ENCODE measurements at regions not wholly inside any gene's neighbourhood (a gene's known extent, or its start where the extent isn't known, plus 50 kb on each side); places are given as distances from the start of the nearest gene placed in this dataset.

DNA sequence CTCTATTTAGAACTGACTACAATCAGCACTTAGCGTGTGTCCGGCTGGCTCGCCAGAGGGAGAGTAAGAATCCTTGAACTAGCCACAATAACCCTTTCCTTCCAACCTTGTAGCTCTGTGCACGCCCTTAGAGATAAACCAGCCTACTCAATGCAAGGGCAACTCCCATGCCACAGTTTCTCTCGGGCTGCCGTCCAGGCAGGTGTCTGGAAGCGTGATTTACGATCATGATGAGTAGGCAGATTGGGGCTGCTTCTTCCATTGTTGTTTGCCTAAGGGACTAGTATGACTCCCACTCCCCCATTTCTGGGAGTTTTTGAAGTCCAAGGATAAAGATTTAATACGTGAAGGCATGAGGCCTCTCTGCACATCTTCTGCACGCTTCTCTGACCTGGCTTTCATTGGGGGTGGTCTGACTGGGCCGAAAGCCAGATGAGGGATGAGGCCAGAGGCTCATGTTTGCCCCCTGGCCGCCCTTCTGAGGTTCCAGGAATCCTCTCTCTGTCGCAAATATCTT is 134.0 kb upstream of the MYO10 start:
- Histone ChIP-seq H3K27me3 (replicated peaks in 1 of 4; ENCODE audit: control insufficient read depth in 3 of 4, extremely low read depth in 1 of 4, insufficient read depth in 3 of 4, low read length in 3 of 4) (no peaks in the 10 kb centered on the region), H3K14ac (ENCODE audit: insufficient read length) (no peak overlapping the region), H3K23me2 (ENCODE audit: low read depth, low read length) (no peaks in the 10 kb centered on the region), H2AFZ (ENCODE audit: low read length) (no peak overlapping the region), H4K91ac (replicated peaks; ENCODE audit: insufficient read length, low read length) (no peak overlapping the region), H3K79me1 (ENCODE audit: low read depth, low read length) (no peaks in the 10 kb centered on the region), H4K8ac (ENCODE audit: extremely low read depth, insufficient read depth, low read length) (no peak overlapping the region), H2BK120ac (replicated peaks; ENCODE audit: low read depth, low read length) (no peak overlapping the region), H3K4me2 (ENCODE audit: insufficient read depth in 1 of 2, low read depth in 2 of 2, low read length in 2 of 2) (no peak overlapping the region), H4K5ac (ENCODE audit: insufficient read length, low read depth, low read length) (no peak overlapping the region), H2BK5ac (ENCODE audit: low read depth, low read length) (no peak overlapping the region), H3K4me1 (replicated peaks in 1 of 4; ENCODE audit: control insufficient read depth in 3 of 4, insufficient read depth in 4 of 4, low read length in 3 of 4) (no peaks in the 10 kb centered on the region; a peak in 1 of 7 replicates), H3K4ac (replicated peaks; ENCODE audit: insufficient read length, low read depth, low read length) (no peak overlapping the region), H2BK12ac (ENCODE audit: low read depth, low read length) (no peak overlapping the region), H3K23ac (ENCODE audit: insufficient read length) (no peak overlapping the region), H2AK5ac (ENCODE audit: low read depth, low read length) (no peak overlapping the region), H3K79me2 (ENCODE audit: control insufficient read depth in 1 of 2, insufficient read depth in 2 of 2, low read length in 2 of 2) (no peaks in the 10 kb centered on the region), H2BK20ac (ENCODE audit: low read length) (no peak overlapping the region), H4K20me1 (replicated peaks in 1 of 2; ENCODE audit: control insufficient read depth in 1 of 2, insufficient read depth in 2 of 2, low read length in 2 of 2) (no peaks in the 10 kb centered on the region), H3K36me3 (ENCODE audit: control insufficient read depth in 2 of 4, insufficient read depth in 4 of 4, low read length in 3 of 4) (no peaks in the 10 kb centered on the region), H3K9me3 (ENCODE audit: insufficient read depth in 2 of 2, low read depth in 1 of 2, low read length in 1 of 2) (no peaks in the 10 kb centered on the region), H3K27ac (ENCODE audit: low read depth, low read length) (no peak overlapping the region), H3K4me3 (ENCODE audit: extremely low read depth in 1 of 4, insufficient read depth in 2 of 4, low read depth in 3 of 4, low read length in 4 of 4) (no peak overlapping the region), H3K18ac (ENCODE audit: extremely low read depth, low read length) (no peak overlapping the region), H3K56ac (replicated peaks; ENCODE audit: insufficient read length, low read depth, low read length) (no peak overlapping the region), H3K9ac (replicated peaks in 1 of 4; ENCODE audit: extremely low read depth in 1 of 4, low read depth in 3 of 4, low read length in 3 of 4) (no peak overlapping the region), H2BK15ac (ENCODE audit: low read length) (no peak overlapping the region)
- TF ChIP-seq RAD21 (IDR thresholded peaks at IDR 0.05 in 1 of 2, conservative IDR thresholded peaks at IDR 0.05 in 1 of 2; ENCODE audit: low read depth in 2 of 2, low read length in 2 of 2) (no peak), SIX5 (IDR thresholded peaks at IDR 0.05; ENCODE audit: low read depth, low read length) (no peak), TCF12 (IDR thresholded peaks at IDR 0.05; ENCODE audit: low read depth, low read length) (no peak), CREB1 (IDR thresholded peaks at IDR 0.05) (no peak), CEBPB (IDR thresholded peaks at IDR 0.05; ENCODE audit: low read depth, low read length) (no peak), BACH1 (IDR thresholded peaks at IDR 0.05; ENCODE audit: low read length) (no peak)
- ChIA-PET CTCF (ENCODE audit: partially characterized antibody) (interaction anchor here (1.2 to 1.8 kb wide), 2 partner anchors 15 to 63 kb away, joined by 4 read pairs; no protein-coding TSS in a partner anchor), POLR2A (ENCODE audit: partially characterized antibody) (no interaction called here)
- WGBS, 2 experiments (ENCODE audit: extremely low coverage in 1 of 2, insufficient coverage in 1 of 2, insufficient read length in 1 of 2, insufficient replicate concordance in 2 of 2, low coverage in 1 of 2, low lambda C conversion rate in 2 of 2, missing lambda C conversion rate in 1 of 2) = 88% methylated on average over 13 of the region's 13 CpGs; no CpG with 5 or more reads in 1 of the 2 experiments
- FAIRE-seq = no peak
- DNase-seq (ENCODE audit: low read depth in 1 of 2, low spot score in 2 of 2) = no peak

Measured in H1 (cell line).